HEK293T (cell line): ENCODE measurements at regions not wholly inside any gene's neighbourhood (a gene's known extent, or its start where the extent isn't known, plus 50 kb on each side); places are given as distances from the start of the nearest gene placed in this dataset.

Experiments used
- CTCF ChIA-PET: fragments of 350-600 bp; formaldehyde crosslinking; extraction: SDS; loops from one replicate; lab custom pipeline; 2021; ENCODE audit warnings: antibody characterized with exemption, inconsistent platforms; lab: Yijun Ruan, JAX
- POLR2A ChIA-PET: fragments of 350-600 bp; formaldehyde crosslinking; extraction: SDS; loops from one replicate; lab custom pipeline; 2020; ENCODE audit warnings: antibody characterized with exemption, inconsistent platforms; lab: Yijun Ruan, JAX
- DNase-seq: peaks from one replicate; pipeline ENCODE4 v3.0.0; 2012; ENCODE audit warnings: mixed read lengths; ENCODE audit errors: extremely low spot score
- ARNT ChIP-seq: fragments of 450-650 bp; IDR thresholded peaks from 2 replicates; pipeline ENCODE4 v1.6.1; 2017; ENCODE audit warnings: mild to moderate bottlenecking
- BHLHE40 ChIP-seq: fragments of 450-650 bp; IDR thresholded peaks from 2 replicates; pipeline ENCODE4 v1.6.1; 2016; ENCODE audit warnings: mild to moderate bottlenecking, moderate library complexity, borderline replicate concordance
- CTBP1 ChIP-seq: fragments of 450-650 bp; IDR thresholded peaks from 2 replicates; pipeline ENCODE4 v1.6.1; 2016; ENCODE audit warnings: borderline replicate concordance
- ELF4 ChIP-seq: fragments of 450-650 bp; IDR thresholded peaks from 2 replicates; pipeline ENCODE4 v1.6.1; 2017; ENCODE audit warnings: antibody characterized with exemption
- FOXA1 ChIP-seq: fragments of 450-650 bp; IDR thresholded peaks from 2 replicates; pipeline ENCODE4 v1.6.1; 2016; ENCODE audit warnings: mild to moderate bottlenecking
- FOXK2 ChIP-seq: fragments of 450-650 bp; IDR thresholded peaks from 2 replicates; pipeline ENCODE4 v1.6.1; 2016; ENCODE audit warnings: mild to moderate bottlenecking
- FOXM1 ChIP-seq: fragments of 450-650 bp; IDR thresholded peaks from 2 replicates; pipeline ENCODE4 v1.6.1; 2017; ENCODE audit warnings: mild to moderate bottlenecking, borderline replicate concordance
- HDGF ChIP-seq: fragments of 450-650 bp; IDR thresholded peaks from 2 replicates; pipeline ENCODE4 v1.6.1; 2017; ENCODE audit warnings: antibody characterized with exemption, borderline replicate concordance
- L3MBTL2 ChIP-seq: fragments of 450-650 bp; conservative IDR thresholded peaks from 2 replicates; pipeline ENCODE4 v1.6.1; 2016; ENCODE audit warnings: mild to moderate bottlenecking
- LEF1 ChIP-seq: fragments of 450-650 bp; IDR thresholded peaks from 2 replicates; pipeline ENCODE4 v1.6.1; 2017; ENCODE audit warnings: mild to moderate bottlenecking, borderline replicate concordance
- NFRKB ChIP-seq: fragments of 450-650 bp; IDR thresholded peaks from 2 replicates; pipeline ENCODE4 v1.6.1; 2016; ENCODE audit warnings: mild to moderate bottlenecking, moderate library complexity
- PKNOX1 ChIP-seq: fragments of 450-650 bp; IDR thresholded peaks from 2 replicates; pipeline ENCODE4 v1.6.1; 2016
- SP1 ChIP-seq: fragments of 450-650 bp; IDR thresholded peaks from 2 replicates; pipeline ENCODE4 v1.6.1; 2017
- SUZ12 ChIP-seq: fragments of 450-650 bp; IDR thresholded peaks from 2 replicates; pipeline ENCODE4 v1.6.1; 2016; ENCODE audit warnings: mild to moderate bottlenecking
- TARDBP ChIP-seq: fragments of 450-650 bp; IDR thresholded peaks from 2 replicates; pipeline ENCODE4 v1.6.1; 2016
- ZNF384 ChIP-seq: fragments of 450-650 bp; IDR thresholded peaks from 2 replicates; pipeline ENCODE4 v1.6.1; 2016

GRCh38 chr2:151197184-151198108 is 64.2 kb downstream of the RBM43 start:
- DNase-seq, result no peak
- CTCF ChIA-PET, result interaction anchor here (0.6 kb wide), 1 partner anchor 24 kb away, joined by 3 read pairs; no protein-coding TSS in a partner anchor
- POLR2A ChIA-PET, result no interaction called here
- TF ChIP-seq ZNF384 (no peak), HDGF (no peak), TARDBP (no peak), LEF1 (no peak)

GRCh38 chr2:151193576-151193975 is 68.1 kb downstream of the RBM43 start:
- DNase-seq, result no peak
- TF ChIP-seq FOXA1, result no peak
- no peak for TF ChIP-seq BHLHE40
- TF ChIP-seq SUZ12, result no peak
- TF ChIP-seq CTBP1, result no peak
- no peak for TF ChIP-seq ARNT
- TF ChIP-seq L3MBTL2, result no peak
- TF ChIP-seq TARDBP, result no peak
- TF ChIP-seq LEF1, result no peak
- no peak for TF ChIP-seq ELF4
- no peak for TF ChIP-seq FOXM1
- no peak for TF ChIP-seq NFRKB
- TF ChIP-seq PKNOX1, result no peak
- CTCF ChIA-PET, result no interaction called here
- POLR2A ChIA-PET, result no interaction called here

- TF ChIP-seq BHLHE40 (no peak), SP1 (no peak), ARNT (no peak), FOXK2 (no peak), ZNF384 (no peak), TARDBP (no peak), FOXA1 (no peak), L3MBTL2 (no peak), ELF4 (no peak), PKNOX1 (no peak), HDGF (no peak), FOXM1 (no peak), NFRKB (no peak), CTBP1 (no peak), LEF1 (no peak)
- DNase-seq, result no peak
- ChIA-PET POLR2A (no interaction called here), CTCF (no interaction called here)
Observed at GRCh38 chr2:151192681-151193080, 69.0 kb downstream of the RBM43 start.

- TF ChIP-seq FOXM1 (no peak), BHLHE40 (no peak), L3MBTL2 (no peak), SUZ12 (no peak), LEF1 (no peak), SP1 (no peak), ARNT (no peak), ZNF384 (no peak), PKNOX1 (no peak), HDGF (no peak), TARDBP (no peak), NFRKB (no peak), FOXK2 (no peak), ELF4 (no peak), FOXA1 (no peak), CTBP1 (no peak)
- CTCF ChIA-PET, result interaction anchor here (0.7 to 0.8 kb wide), 2 partner anchors 47 to 159 kb away, joined by 4 to 5 read pairs; no protein-coding TSS in a partner anchor
- no peak for DNase-seq
- POLR2A ChIA-PET, result no interaction called here
Observed at GRCh38 chr2:151191001-151191400, 70.7 kb downstream of the RBM43 start.

- no peak for DNase-seq
- CTCF ChIA-PET, result interaction anchor here (0.7 kb wide), 1 partner anchor 60 kb away, joined by 3 read pairs; no protein-coding TSS in a partner anchor
- POLR2A ChIA-PET, result no interaction called here
- TF ChIP-seq SUZ12 (no peak), ELF4 (no peak), ARNT (no peak), ZNF384 (no peak), HDGF (no peak), CTBP1 (no peak), L3MBTL2 (no peak), NFRKB (no peak), FOXM1 (no peak), TARDBP (no peak), FOXA1 (no peak), BHLHE40 (no peak), FOXK2 (no peak)
Observed at GRCh38 chr2:151189125-151189524, 72.5 kb downstream of the RBM43 start.

GRCh38 chr2:151186011-151186410 is 75.7 kb downstream of the RBM43 start:
- no peak for TF ChIP-seq CTBP1
- DNase-seq, result no peak
- POLR2A ChIA-PET, result no interaction called here
- CTCF ChIA-PET, result no interaction called here
